ENCODE measurements at regions not wholly inside any gene's neighbourhood (a gene's known extent, or its start where the extent isn't known, plus 50 kb on each side); places are given as distances from the start of the nearest gene placed in this dataset.

DNA sequence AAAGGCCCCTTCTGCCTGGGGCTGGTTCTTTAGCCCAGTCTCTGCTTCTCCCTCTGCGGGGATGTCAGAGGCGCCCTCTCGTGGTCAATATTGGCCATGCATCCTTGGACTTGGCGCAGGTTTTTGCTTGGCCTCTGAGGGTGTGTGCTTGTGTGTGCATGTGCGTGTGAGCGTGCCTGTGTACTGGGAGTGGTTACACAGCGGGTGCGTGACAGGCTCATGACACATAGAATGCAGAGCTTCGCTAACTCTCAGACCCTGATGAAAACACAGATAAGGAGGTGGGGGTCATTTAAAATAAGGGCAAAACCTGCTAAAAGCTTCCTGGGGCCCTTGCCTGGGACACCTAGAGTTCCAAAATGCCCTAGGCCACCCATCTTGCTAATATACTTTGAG is 160.9 kb downstream of the SMAD6 start:
- H3K79me1 ChIP-seq (ENCODE audit: low read depth, low read length), result no peaks in the 10 kb centered on the region
- no peak overlapping the region for H3K56ac ChIP-seq (replicated peaks; ENCODE audit: insufficient read length, low read depth, low read length)
- no peaks in the 10 kb centered on the region for H3K23me2 ChIP-seq (ENCODE audit: low read depth, low read length)
- no peak overlapping the region for H4K5ac ChIP-seq (ENCODE audit: insufficient read length, low read depth, low read length)
- H3K9me3 ChIP-seq (ENCODE audit: insufficient read depth in 2 of 2, low read depth in 1 of 2, low read length in 1 of 2), result no peaks in the 10 kb centered on the region
- H3K23ac ChIP-seq (ENCODE audit: insufficient read length), result no peak overlapping the region
- H2BK5ac ChIP-seq (ENCODE audit: low read depth, low read length), result no peak overlapping the region
- 24% methylated on average over 9 of the region's 9 CpGs; no CpG with 5 or more reads in 1 of the 2 experiments for WGBS, 2 experiments (ENCODE audit: extremely low coverage in 1 of 2, insufficient coverage in 1 of 2, insufficient read length in 1 of 2, insufficient replicate concordance in 2 of 2, low coverage in 1 of 2, low lambda C conversion rate in 2 of 2, missing lambda C conversion rate in 1 of 2)
- H2BK15ac ChIP-seq (ENCODE audit: low read length), result no peak overlapping the region
- no peak overlapping the region for H2BK120ac ChIP-seq (replicated peaks; ENCODE audit: low read depth, low read length)
- H3K14ac ChIP-seq (ENCODE audit: insufficient read length), result no peak overlapping the region
- H3K27ac ChIP-seq (ENCODE audit: low read depth, low read length), result no peak overlapping the region
- no peak overlapping the region for H3K4me2 ChIP-seq (ENCODE audit: insufficient read depth in 1 of 2, low read depth in 2 of 2, low read length in 2 of 2)
- H3K36me3 ChIP-seq (ENCODE audit: control insufficient read depth in 2 of 4, insufficient read depth in 4 of 4, low read length in 3 of 4), result no peaks in the 10 kb centered on the region
- no peaks in the 10 kb centered on the region for H3K79me2 ChIP-seq (ENCODE audit: control insufficient read depth in 1 of 2, insufficient read depth in 2 of 2, low read length in 2 of 2)
- H3K4ac ChIP-seq (replicated peaks; ENCODE audit: insufficient read length, low read depth, low read length), result no peak overlapping the region
- no peaks in the 10 kb centered on the region for H3K27me3 ChIP-seq (replicated peaks in 1 of 4; ENCODE audit: control insufficient read depth in 3 of 4, extremely low read depth in 1 of 4, insufficient read depth in 3 of 4, low read length in 3 of 4)
- H4K8ac ChIP-seq (ENCODE audit: extremely low read depth, insufficient read depth, low read length), result no peak overlapping the region
- H4K20me1 ChIP-seq (replicated peaks in 1 of 2; ENCODE audit: control insufficient read depth in 1 of 2, insufficient read depth in 2 of 2, low read length in 2 of 2), result no peaks in the 10 kb centered on the region
- H4K91ac ChIP-seq (replicated peaks; ENCODE audit: insufficient read length, low read length), result no peak overlapping the region
- FAIRE-seq (no peak), DNase-seq (ENCODE audit: low read depth in 1 of 2, low spot score in 2 of 2) (peak; percentile 77 to 95)
- peaks cover 0 to 6% (median 3%) of the 10 kb centered on the region in 4 experiments; a peak in 5 of 7 replicates for H3K4me1 ChIP-seq (replicated peaks in 1 of 4; ENCODE audit: control insufficient read depth in 3 of 4, insufficient read depth in 4 of 4, low read length in 3 of 4)
- H3K4me3 ChIP-seq (ENCODE audit: extremely low read depth in 1 of 4, insufficient read depth in 2 of 4, low read depth in 3 of 4, low read length in 4 of 4), result no peak overlapping the region
- POLR2A ChIA-PET (ENCODE audit: partially characterized antibody), result no interaction called here
- H2BK12ac ChIP-seq (ENCODE audit: low read depth, low read length), result no peak overlapping the region
- H3K18ac ChIP-seq (ENCODE audit: extremely low read depth, low read length), result no peak overlapping the region
- H3K9ac ChIP-seq (replicated peaks in 1 of 4; ENCODE audit: extremely low read depth in 1 of 4, low read depth in 3 of 4, low read length in 3 of 4), result no peak overlapping the region
- H2AFZ ChIP-seq (ENCODE audit: low read length), result no peak overlapping the region
- no peak overlapping the region for H2BK20ac ChIP-seq (ENCODE audit: low read length)
- TF ChIP-seq RAD21 (IDR thresholded peaks at IDR 0.05 in 1 of 2, conservative IDR thresholded peaks at IDR 0.05 in 1 of 2; ENCODE audit: low read depth in 2 of 2, low read length in 2 of 2), result peak; percentile 80 to 83
- TF ChIP-seq, protein P1, sequence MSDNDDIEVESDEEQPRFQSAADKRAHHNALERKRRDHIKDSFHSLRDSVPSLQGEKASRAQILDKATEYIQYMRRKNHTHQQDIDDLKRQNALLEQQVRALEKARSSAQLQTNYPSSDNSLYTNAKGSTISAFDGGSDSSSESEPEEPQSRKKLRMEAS (IDR thresholded peaks at IDR 0.05), result peak; percentile 43; the same call in 1 of the 2 replicates
- TF ChIP-seq CBX8 (IDR thresholded peaks at IDR 0.05; ENCODE audit: borderline replicate concordance, low read depth, low read length), result no peak
- TF ChIP-seq, protein P2, sequence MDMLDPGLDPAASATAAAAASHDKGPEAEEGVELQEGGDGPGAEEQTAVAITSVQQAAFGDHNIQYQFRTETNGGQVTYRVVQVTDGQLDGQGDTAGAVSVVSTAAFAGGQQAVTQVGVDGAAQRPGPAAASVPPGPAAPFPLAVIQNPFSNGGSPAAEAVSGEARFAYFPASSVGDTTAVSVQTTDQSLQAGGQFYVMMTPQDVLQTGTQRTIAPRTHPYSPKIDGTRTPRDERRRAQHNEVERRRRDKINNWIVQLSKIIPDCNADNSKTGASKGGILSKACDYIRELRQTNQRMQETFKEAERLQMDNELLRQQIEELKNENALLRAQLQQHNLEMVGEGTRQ (IDR thresholded peaks at IDR 0.05; ENCODE audit: low read length), result no peak
- TF ChIP-seq GABPA (IDR thresholded peaks at IDR 0.05; ENCODE audit: borderline replicate concordance, insufficient read depth, low read length), result peak; percentile 36; the same call in 1 of the 2 replicates
- TF ChIP-seq, protein P3, sequence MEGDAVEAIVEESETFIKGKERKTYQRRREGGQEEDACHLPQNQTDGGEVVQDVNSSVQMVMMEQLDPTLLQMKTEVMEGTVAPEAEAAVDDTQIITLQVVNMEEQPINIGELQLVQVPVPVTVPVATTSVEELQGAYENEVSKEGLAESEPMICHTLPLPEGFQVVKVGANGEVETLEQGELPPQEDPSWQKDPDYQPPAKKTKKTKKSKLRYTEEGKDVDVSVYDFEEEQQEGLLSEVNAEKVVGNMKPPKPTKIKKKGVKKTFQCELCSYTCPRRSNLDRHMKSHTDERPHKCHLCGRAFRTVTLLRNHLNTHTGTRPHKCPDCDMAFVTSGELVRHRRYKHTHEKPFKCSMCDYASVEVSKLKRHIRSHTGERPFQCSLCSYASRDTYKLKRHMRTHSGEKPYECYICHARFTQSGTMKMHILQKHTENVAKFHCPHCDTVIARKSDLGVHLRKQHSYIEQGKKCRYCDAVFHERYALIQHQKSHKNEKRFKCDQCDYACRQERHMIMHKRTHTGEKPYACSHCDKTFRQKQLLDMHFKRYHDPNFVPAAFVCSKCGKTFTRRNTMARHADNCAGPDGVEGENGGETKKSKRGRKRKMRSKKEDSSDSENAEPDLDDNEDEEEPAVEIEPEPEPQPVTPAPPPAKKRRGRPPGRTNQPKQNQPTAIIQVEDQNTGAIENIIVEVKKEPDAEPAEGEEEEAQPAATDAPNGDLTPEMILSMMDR (IDR thresholded peaks at IDR 0.05; ENCODE audit: control extremely low read depth in 1 of 3, insufficient read depth in 1 of 3, low read depth in 1 of 3, low read length in 3 of 3), result peak; percentile 90 to 96 (median 95)
- TF ChIP-seq HDAC6 (IDR thresholded peaks at IDR 0.05; ENCODE audit: low read depth, low read length), result no peak
- no peak for TF ChIP-seq CEBPB (IDR thresholded peaks at IDR 0.05; ENCODE audit: low read depth, low read length)
- CTCF ChIA-PET (ENCODE audit: partially characterized antibody), result interaction anchor here (0.5 to 3.2 kb wide), 20 partner anchors 10 to 273 kb away, joined by 3 to 27 read pairs (median 3); no protein-coding TSS in a partner anchor
- no peak overlapping the region for H2AK5ac ChIP-seq (ENCODE audit: low read depth, low read length)
